CD4-positive, alpha-beta T cell (primary cell): ENCODE measurements at regions not wholly inside any gene's neighbourhood (a gene's known extent, or its start where the extent isn't known, plus 50 kb on each side); places are given as distances from the start of the nearest gene placed in this dataset.
A peak's percentile ranks its signal among the peaks of the same experiment; 100 is the strongest.

Experiments used
- ATAC-seq: fragments of 200-7000 bp; cut with Tn5 transposase; one replicate; pipeline ENCODE4 v1.10.0; 2022; ENCODE audit warnings: mild to moderate bottlenecking; ENCODE audit not compliant: poor library complexity
- CTCF ChIA-PET: fragments of 350-600 bp; sonication (Branson Sonifier 250); formaldehyde crosslinking; loops from one replicate; lab custom pipeline; 2021; ENCODE audit warnings: antibody characterized with exemption, inconsistent platforms; lab: Charles Lee
- POLR2A ChIA-PET: fragments of 350-600 bp; sonication (Branson Sonifier 250); formaldehyde crosslinking; loops from one replicate; lab custom pipeline; 2021; ENCODE audit warnings: antibody characterized with exemption, inconsistent platforms; lab: Charles Lee
- DNase-seq, 14 experiments: peaks; one replicate each; pipeline ENCODE4 v3.0.0-alpha.2; 2013 to 2020; ENCODE audit warnings: mixed read lengths in 2 of 14
- H3K27ac ChIP-seq, 2 donors: one replicate each; pipeline versions ENCODE4 v1.5.1 to v1.7.0; 2013; ENCODE audit warnings: low read length in 2 of 2, low read depth in 1 of 2, mild to moderate bottlenecking in 1 of 2
- H3K27me3 ChIP-seq, 2 experiments: 1 replicate in 1 of 2; 2 replicates in 1 of 2; pipeline versions ENCODE4 v1.6.1 to v1.7.0; 2013; ENCODE audit warnings: low read length in 2 of 2, control low read depth in 1 of 2, mild to moderate bottlenecking in 1 of 2, moderate library complexity in 1 of 2; ENCODE audit not compliant: insufficient read depth in 2 of 2, control insufficient read depth in 1 of 2
- H3K36me3 ChIP-seq: one replicate; pipeline ENCODE4 v1.6.1; 2013; ENCODE audit warnings: low read length, control low read depth; ENCODE audit not compliant: insufficient read depth
- H3K4me1 ChIP-seq: one replicate; pipeline ENCODE4 v1.6.1; 2013; ENCODE audit warnings: low read length, control low read depth; ENCODE audit not compliant: insufficient read depth
- H3K4me3 ChIP-seq: one replicate; pipeline ENCODE4 v1.5.1; 2013; ENCODE audit warnings: mild to moderate bottlenecking, low read length, moderate library complexity
- H3K9me3 ChIP-seq, 2 experiments: 1 replicate in 1 of 2; 2 replicates in 1 of 2; pipeline versions ENCODE4 v1.6.1 to v1.7.0; 2013; ENCODE audit warnings: low read length in 2 of 2, mild to moderate bottlenecking in 2 of 2, control low read depth in 1 of 2, moderate library complexity in 1 of 2; ENCODE audit not compliant: control insufficient read depth in 1 of 2, insufficient read depth in 1 of 2
- H3K27ac Mint-ChIP-seq: one replicate; pipeline ENCODE4 v1.8.0; 2020; ENCODE audit warnings: mixed read lengths
- H3K27me3 Mint-ChIP-seq: one replicate; pipeline ENCODE4 v1.8.0; 2021; ENCODE audit warnings: mixed read lengths
- H3K36me3 Mint-ChIP-seq: one replicate; pipeline ENCODE4 v1.8.0; 2021; ENCODE audit warnings: low read depth, mixed read lengths
- H3K4me1 Mint-ChIP-seq: one replicate; pipeline ENCODE4 v1.8.0; 2021; ENCODE audit warnings: low read depth, mixed read lengths
- H3K4me3 Mint-ChIP-seq: one replicate; pipeline ENCODE4 v1.8.0; 2020; ENCODE audit warnings: mild to moderate bottlenecking, mixed read lengths
- H3K9me3 Mint-ChIP-seq: one replicate; pipeline ENCODE4 v1.8.0; 2020; ENCODE audit warnings: mixed read lengths
- CTCF ChIP-seq: fragments of 200-600 bp; IDR thresholded peaks from one replicate; pipeline ENCODE4 v1.8.0; 2022; ENCODE audit warnings: antibody characterized with exemption, mild to moderate bottlenecking
- intact Hi-C, 2 experiments: fragments of 100-400 bp; cut with DNase I in 1 of 2; cut with micrococcal nuclease in 1 of 2; formaldehyde crosslinking; loops; one replicate each; pipeline versions ENCODE4 v1.15.1 to v1.9.0; 2023 to 2025; cut with DNase I, micrococcal nuclease

- H3K4me1 ChIP-seq = peaks cover 41% of the 10 kb centered on the region
- H3K4me3 ChIP-seq = no peak overlapping the region
- H3K27me3 Mint-ChIP-seq = no peaks in the 10 kb centered on the region
- ATAC-seq (no peak), DNase-seq (no peak)
- intact Hi-C loops = loop anchor here in 1 of 2 experiments (10.0 kb wide), 1 partner anchor 152 kb away; no protein-coding TSS in a partner anchor
- H3K36me3 Mint-ChIP-seq = no peaks in the 10 kb centered on the region
- no peaks in the 10 kb centered on the region for H3K9me3 ChIP-seq
- no peaks in the 10 kb centered on the region for H3K27me3 ChIP-seq
- peaks cover 3% of the 10 kb centered on the region for H3K9me3 Mint-ChIP-seq
- POLR2A ChIA-PET = interaction anchor here (1.5 to 1.7 kb wide), 2 partner anchors 10 to 24 kb away, joined by 4 to 7 read pairs; no protein-coding TSS in a partner anchor
- H3K4me3 Mint-ChIP-seq = no peak overlapping the region
- TF ChIP-seq CTCF = no peak
- H3K36me3 ChIP-seq = no peaks in the 10 kb centered on the region
- CTCF ChIA-PET = interaction anchor here (1.2 kb wide), 1 partner anchor 13 kb away, joined by 4 read pairs; no protein-coding TSS in a partner anchor
- H3K27ac ChIP-seq = no peak overlapping the region
- no peak overlapping the region for H3K27ac Mint-ChIP-seq
- H3K4me1 Mint-ChIP-seq = peaks cover 4% of the 10 kb centered on the region
These were observed 278.9 kb downstream of the FBXW7 start for GRCh38 chr4:152256996-152257395.

GRCh38 chr4:152255437-152255836 lies 280.5 kb downstream of the FBXW7 start:
- POLR2A ChIA-PET = interaction anchor here (0.6 to 2.8 kb wide), 11 partner anchors 10 to 261 kb away, joined by 3 to 36 read pairs (median 3); no protein-coding TSS in a partner anchor
- CTCF ChIA-PET = no interaction called here
- H3K4me1 ChIP-seq = peaks cover 41% of the 10 kb centered on the region
- ATAC-seq (peak; percentile 95), DNase-seq (peak; percentile 19 to 88 (median 62))
- intact Hi-C loops = loop anchor here in 1 of 2 experiments (10.0 kb wide), 1 partner anchor 151 kb away; no protein-coding TSS in a partner anchor
- TF ChIP-seq CTCF = no peak
- Mint-ChIP-seq H3K27ac (no peak overlapping the region), H3K9me3 (peaks cover 2% of the 10 kb centered on the region), H3K36me3 (no peaks in the 10 kb centered on the region), H3K27me3 (no peaks in the 10 kb centered on the region), H3K4me3 (no peak overlapping the region), H3K4me1 (peaks cover 4% of the 10 kb centered on the region)
- peak overlapping the region in 1 of 2 donors; percentile 28 for H3K27ac ChIP-seq
- no peak overlapping the region for H3K4me3 ChIP-seq
- no peaks in the 10 kb centered on the region for H3K9me3 ChIP-seq
- H3K27me3 ChIP-seq = no peaks in the 10 kb centered on the region
- no peaks in the 10 kb centered on the region for H3K36me3 ChIP-seq

- H3K27me3 Mint-ChIP-seq = no peaks in the 10 kb centered on the region
- Histone ChIP-seq H3K4me1 (peaks cover 30% of the 10 kb centered on the region), H3K36me3 (no peaks in the 10 kb centered on the region), H3K4me3 (no peak overlapping the region), H3K27me3 (no peaks in the 10 kb centered on the region), H3K9me3 (no peaks in the 10 kb centered on the region), H3K27ac (no peak overlapping the region)
- peaks cover 48% of the 10 kb centered on the region for H3K4me1 Mint-ChIP-seq
- ATAC-seq = no peak
- no peak for DNase-seq
- H3K9me3 Mint-ChIP-seq = no peaks in the 10 kb centered on the region
- H3K4me3 Mint-ChIP-seq = no peak overlapping the region
- no peak overlapping the region for H3K27ac Mint-ChIP-seq
- intact Hi-C loops = no loop called here
- no peaks in the 10 kb centered on the region for H3K36me3 Mint-ChIP-seq
- POLR2A ChIA-PET = interaction anchor here (1.0 kb wide), 1 partner anchor 17 kb away, joined by 3 read pairs; no protein-coding TSS in a partner anchor
- TF ChIP-seq CTCF = no peak
- CTCF ChIA-PET = interaction anchor here (0.6 kb wide), 1 partner anchor 139 kb away, joined by 3 read pairs; no protein-coding TSS in a partner anchor
These were observed 287.5 kb downstream of the FBXW7 start for GRCh38 chr4:152248347-152248746.
